HUDEP-2 (cell line): ENCODE measurements at regions not wholly inside any gene's neighbourhood (a gene's known extent, or its start where the extent isn't known, plus 50 kb on each side); places are given as distances from the start of the nearest gene placed in this dataset.

Experiments used
- DNase-seq, 76 experiments: peaks; one replicate each; lab custom pipeline; 2025; ENCODE audit not compliant: unreplicated experiment in 76 of 76; lab: John Stamatoyannopoulos, UW

- DNase-seq, result no peak
These were observed 168.8 kb upstream of the NRIP1 start for GRCh38 chr21:15233611-15234010.

- no peak for DNase-seq
These were observed 171.3 kb upstream of the NRIP1 start for GRCh38 chr21:15236111-15236510.

GRCh38 chr21:15240848-15241247 lies 176.0 kb upstream of the NRIP1 start:
- DNase-seq, result no peak

DNA sequence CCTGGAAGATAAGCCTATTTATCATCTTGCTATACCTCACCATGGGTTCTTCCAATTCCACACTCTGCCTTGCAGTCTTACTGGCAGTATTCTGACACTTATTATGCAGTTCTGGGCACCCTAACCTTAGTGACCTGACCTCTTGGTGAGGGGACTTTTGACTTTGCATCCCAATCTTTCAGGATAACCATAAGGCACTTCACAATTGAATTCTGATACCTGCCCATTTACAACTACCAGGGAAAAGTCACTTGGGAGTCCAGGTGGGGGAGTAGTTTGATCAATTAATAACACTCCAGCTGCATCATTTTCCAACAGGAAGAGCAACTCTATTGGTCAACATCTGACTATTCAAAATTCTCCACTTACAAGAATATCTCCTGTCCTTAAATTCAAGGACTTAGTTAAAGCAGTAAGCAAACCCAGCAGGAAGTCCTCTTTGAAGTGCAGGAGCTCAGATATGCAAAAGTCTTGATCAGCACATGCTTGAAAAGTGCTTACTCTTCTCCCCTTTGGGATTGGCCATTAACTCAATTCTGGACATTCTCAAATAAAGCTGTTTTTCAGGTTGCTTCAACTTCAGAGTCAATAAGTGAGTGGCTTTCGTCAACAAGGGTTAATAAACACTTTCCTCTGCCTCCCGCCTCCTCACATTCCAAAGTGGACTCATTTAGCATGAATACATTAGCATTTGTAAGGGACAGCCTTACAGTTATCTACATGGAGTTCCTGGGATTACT lies 177.4 kb upstream of the NRIP1 start:
- no peak for DNase-seq

DNA sequence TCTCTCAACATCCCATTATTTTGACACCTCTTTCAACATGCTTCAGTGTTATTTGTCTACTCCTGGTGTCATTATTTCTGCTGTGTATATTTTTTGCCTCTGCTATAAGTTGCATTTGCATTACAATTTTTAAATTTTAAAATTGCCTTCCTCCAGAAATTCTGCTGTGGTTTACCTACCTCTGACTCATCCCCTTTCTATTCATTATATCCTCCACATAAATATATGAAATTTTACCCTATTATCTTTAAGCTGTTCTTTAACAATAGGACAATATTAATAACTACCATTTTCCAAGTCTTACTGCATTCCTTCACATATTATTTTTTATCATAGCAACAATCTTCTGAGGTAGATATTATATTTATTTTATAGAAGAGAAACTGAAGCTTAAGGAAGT lies 178.1 kb upstream of the NRIP1 start:
- DNase-seq, result no peak

- no peak for DNase-seq
These were observed 178.6 kb upstream of the NRIP1 start for GRCh38 chr21:15243406-15243805.

DNA sequence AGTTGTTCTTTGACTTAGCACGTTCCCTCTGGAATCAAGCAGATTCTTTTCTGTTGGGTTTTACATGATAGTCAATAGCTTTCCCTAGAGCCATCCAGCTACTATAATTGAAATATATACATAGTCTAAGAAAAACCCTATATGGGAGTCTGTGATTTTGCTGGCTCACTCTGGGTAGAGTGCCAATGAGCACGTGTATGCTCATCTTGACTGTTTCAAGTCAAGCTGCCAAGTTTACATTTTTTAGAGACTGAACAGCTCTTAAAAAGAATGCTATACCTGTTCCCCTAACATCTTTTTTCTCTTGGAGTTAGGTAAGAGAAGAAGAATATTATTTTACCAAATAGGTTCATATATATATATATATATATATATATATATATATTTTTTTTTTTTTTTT lies 182.8 kb upstream of the NRIP1 start:
- no peak for DNase-seq

DNA sequence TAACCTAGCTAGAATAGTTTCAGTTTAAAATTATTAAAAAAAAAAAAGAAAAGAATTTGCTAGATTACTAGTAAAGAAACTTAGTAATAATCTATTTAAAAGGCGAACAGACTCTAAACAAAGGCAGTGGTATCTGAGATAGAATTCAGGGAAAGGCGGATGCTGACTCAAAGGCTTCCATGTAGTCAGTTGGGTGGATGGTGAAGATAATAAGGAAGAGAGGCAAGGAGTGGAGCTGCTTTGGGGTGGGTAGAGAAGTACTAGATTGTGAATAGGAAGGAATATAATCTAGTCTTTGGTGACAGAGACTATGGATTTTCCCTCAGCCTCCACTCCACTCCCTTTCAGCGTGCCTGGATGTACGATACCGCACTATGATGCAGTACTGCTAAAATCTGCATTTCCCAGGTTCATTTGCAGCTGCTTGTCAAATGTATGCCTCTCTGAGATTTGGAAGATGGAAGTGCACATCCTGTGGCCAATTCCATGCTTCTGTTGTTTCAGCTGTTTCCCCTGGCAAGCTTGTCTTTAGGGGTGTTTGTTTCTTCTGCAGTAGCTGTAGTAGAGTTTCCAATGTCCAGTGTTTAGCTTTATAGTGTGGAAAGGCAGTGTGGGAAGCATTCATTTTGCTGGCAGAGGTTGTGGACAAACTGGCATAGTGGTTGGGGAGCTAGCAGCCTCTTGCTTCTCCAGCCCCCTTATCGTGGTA lies 184.6 kb upstream of the NRIP1 start:
- no peak for DNase-seq

GRCh38 chr21:15250384-15250783 lies 185.6 kb upstream of the NRIP1 start:
- DNase-seq, result no peak

DNA sequence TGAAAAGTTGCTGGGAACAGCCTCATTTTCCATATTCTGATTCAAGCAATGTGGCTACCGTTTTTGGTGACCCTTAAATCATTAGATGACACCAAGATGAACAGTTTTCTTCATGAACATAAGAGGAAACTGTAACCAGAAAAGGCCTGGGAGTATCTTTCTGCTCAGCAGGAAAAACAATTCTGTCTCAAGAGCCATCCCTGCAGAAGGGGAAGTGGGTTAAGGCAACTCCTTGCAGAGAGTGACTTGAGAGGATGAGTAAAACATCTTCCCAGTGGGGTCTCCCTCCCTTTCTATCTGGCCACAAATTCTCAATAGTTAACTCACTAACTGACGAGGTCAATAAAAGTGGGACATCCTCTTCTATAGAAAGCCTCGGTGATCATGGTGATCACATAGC lies 187.6 kb upstream of the NRIP1 start:
- no peak for DNase-seq

- DNase-seq, result no peak
These were observed 189.3 kb upstream of the NRIP1 start for GRCh38 chr21:15254111-15254510.

DNA sequence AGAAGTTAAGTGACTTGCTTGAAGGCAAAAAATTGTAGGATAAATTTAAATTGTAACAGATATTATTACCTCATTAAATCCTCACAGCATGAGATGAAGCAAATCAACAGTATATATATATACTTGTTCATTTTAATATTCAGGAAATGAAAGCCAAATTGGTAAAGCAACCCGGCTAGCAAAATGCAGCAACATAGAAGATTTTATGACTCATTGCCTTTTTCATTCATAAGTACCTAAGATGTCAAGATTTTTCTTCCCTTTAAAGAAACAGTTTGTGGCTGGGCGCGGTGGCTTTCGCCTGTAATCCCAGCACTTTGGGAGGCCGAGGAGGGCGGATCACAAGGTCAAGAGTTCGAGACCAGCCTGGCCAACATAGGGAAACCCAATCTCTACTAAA lies 190.5 kb upstream of the NRIP1 start:
- DNase-seq, result no peak

GRCh38 chr21:15255763-15256162 lies 191.0 kb upstream of the NRIP1 start:
- no peak for DNase-seq

- DNase-seq, result no peak
These were observed 192.2 kb upstream of the NRIP1 start for GRCh38 chr21:15256996-15257395.

- DNase-seq, result no peak
These were observed 192.8 kb upstream of the NRIP1 start for GRCh38 chr21:15257646-15258045.

DNA sequence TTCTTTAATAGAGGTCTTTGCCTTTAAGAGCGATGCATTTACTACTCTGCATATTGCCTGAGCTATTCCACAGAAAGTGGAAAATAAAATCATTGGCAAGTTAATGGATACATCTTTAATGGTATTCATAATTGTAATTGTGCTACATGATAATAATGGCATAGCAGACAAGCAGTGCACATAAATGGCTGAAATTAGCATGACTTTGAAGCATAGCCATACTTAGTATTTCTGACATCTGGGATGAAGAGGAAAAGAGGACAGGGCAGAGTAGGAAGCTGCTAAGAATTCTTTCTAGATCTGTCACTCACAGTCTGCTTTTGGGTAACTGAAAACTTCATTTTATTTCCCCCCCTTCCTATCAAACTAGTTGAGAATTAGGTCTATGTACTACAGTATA lies 195.0 kb upstream of the NRIP1 start:
- no peak for DNase-seq

DNA sequence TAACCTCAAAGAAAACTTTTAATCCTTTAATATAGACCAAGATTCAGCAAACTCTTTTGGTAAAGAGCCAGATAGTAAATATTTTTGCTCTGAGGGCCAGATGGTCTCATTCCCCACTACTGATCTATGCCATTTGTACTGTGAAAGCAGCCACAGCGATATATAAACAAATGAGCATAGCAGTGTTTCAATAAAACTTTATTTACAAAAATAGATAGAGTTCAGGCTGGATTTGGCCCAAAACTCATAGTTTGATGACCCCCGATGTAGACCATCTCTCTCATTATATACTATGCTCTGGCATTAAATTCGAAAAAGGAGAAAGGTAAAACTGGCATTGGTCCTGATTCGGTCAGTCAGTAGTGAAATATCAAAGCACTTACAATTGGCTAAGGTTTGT lies 195.8 kb upstream of the NRIP1 start:
- no peak for DNase-seq

- no peak for DNase-seq
These were observed 199.4 kb upstream of the NRIP1 start for GRCh38 chr21:15264084-15264665.

- DNase-seq, result no peak
These were observed 207.4 kb upstream of the NRIP1 start for GRCh38 chr21:15272171-15272570.

- DNase-seq, result no peak
These were observed 207.8 kb upstream of the NRIP1 start for GRCh38 chr21:15272591-15272990.

DNA sequence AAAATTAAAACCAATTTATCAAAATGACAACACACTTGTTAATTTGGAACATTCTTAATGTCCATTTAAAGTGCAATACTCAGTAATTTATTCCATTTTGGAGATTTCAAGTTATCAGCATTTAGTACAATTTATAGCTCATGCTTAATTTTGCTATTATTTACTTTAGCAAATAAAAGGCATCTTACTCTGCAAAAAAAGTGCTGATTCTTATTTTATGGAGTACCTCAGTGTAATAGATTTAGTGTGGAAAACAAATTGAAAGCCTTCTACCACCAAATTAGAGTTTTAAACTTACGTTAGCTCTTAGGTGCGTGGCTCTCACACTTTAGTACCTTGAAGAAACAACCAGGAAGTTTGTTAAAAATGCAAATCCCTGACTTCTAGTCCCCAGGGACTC lies 208.4 kb upstream of the NRIP1 start:
- DNase-seq, result no peak
